WTC11 (cell line): ENCODE measurements at regions not wholly inside any gene's neighbourhood (a gene's known extent, or its start where the extent isn't known, plus 50 kb on each side); places are given as distances from the start of the nearest gene placed in this dataset.

Experiments
- ATF2 ChIP-seq: sonication (generic); formaldehyde crosslinking; IDR thresholded peaks from 2 replicates; pipeline ENCODE4 v1.8.1; 2022; ENCODE audit warnings: low read depth, missing genetic modification reagents, borderline replicate concordance
- CBFB ChIP-seq: sonication (generic); formaldehyde crosslinking; IDR thresholded peaks from 2 replicates; pipeline ENCODE4 v1.8.1; 2022; ENCODE audit warnings: mild to moderate bottlenecking, low read depth, missing genetic modification reagents
- CTCF ChIP-seq: fragments of 200-600 bp; IDR thresholded peaks from 2 replicates; pipeline ENCODE4 v1.8.0; 2022; ENCODE audit warnings: antibody characterized with exemption
- ESRRA ChIP-seq: sonication (generic); formaldehyde crosslinking; IDR thresholded peaks from 2 replicates; pipeline ENCODE4 v1.8.1; 2022; ENCODE audit warnings: mild to moderate bottlenecking, missing genetic modification reagents, borderline replicate concordance
- IRF2 ChIP-seq: sonication (generic); formaldehyde crosslinking; IDR thresholded peaks from 2 replicates; pipeline ENCODE4 v1.8.0; 2022; ENCODE audit warnings: low read depth, missing genetic modification reagents, borderline replicate concordance
- USF2 ChIP-seq: sonication (generic); formaldehyde crosslinking; IDR thresholded peaks from 2 replicates; pipeline ENCODE4 v1.8.1; 2023; ENCODE audit warnings: mild to moderate bottlenecking, missing genetic modification reagents, moderate library complexity
- ZMAT4 ChIP-seq: fragments of 250-450 bp; sonication (Bioruptor Pico); IDR thresholded peaks from 2 replicates; pipeline ENCODE4 v1.9.0; 2021; ENCODE audit warnings: mild to moderate bottlenecking

GRCh38 chr9:85431339-85432102 lies 310.2 kb downstream of the AGTPBP1 start:
- TF ChIP-seq CTCF (no peak), IRF2 (CRISPR knock-in tag) (no peak), USF2 (CRISPR knock-in tag) (no peak), ZMAT4 (no peak), CBFB (CRISPR knock-in tag) (no peak), ESRRA (CRISPR knock-in tag) (no peak), ATF2 (CRISPR knock-in tag) (no peak)
